GM23248 (cell line): ENCODE measurements at regions not wholly inside any gene's neighbourhood (a gene's known extent, or its start where the extent isn't known, plus 50 kb on each side); places are given as distances from the start of the nearest gene placed in this dataset.
"Not testable (repeated sequence)": the region's sequence is repeated elsewhere in the genome, so short reads cannot be mapped to it uniquely, and the experiment has no call there.

ENCODE experiments used
- DNase-seq: peaks from one replicate; pipeline ENCODE4 v3.0.0-alpha.2; 2015
- H2AFZ ChIP-seq: fragments of 200-600 bp; sonication (generic); 2 replicates; pipeline ENCODE4 v1.6.1; 2016; ENCODE audit warnings: antibody characterized with exemption
- H3F3A ChIP-seq: fragments of 200-600 bp; sonication (generic); 2 replicates; pipeline ENCODE4 v1.6.1; 2016; ENCODE audit warnings: mild to moderate bottlenecking, antibody characterized with exemption, mixed run types; ENCODE audit not compliant: insufficient read depth
- H3K27ac ChIP-seq: fragments of 200-600 bp; sonication (generic); 2 replicates; pipeline ENCODE4 v1.5.1; 2016; ENCODE audit warnings: mild to moderate bottlenecking
- H3K27me3 ChIP-seq: fragments of 200-600 bp; sonication (generic); replicated peaks from 2 replicates; pipeline ENCODE4 v1.6.1; 2016; ENCODE audit warnings: mild to moderate bottlenecking; ENCODE audit not compliant: insufficient read depth
- H3K36me3 ChIP-seq: fragments of 200-600 bp; sonication (generic); 2 replicates; pipeline ENCODE4 v1.6.1; 2016; ENCODE audit warnings: low read depth, mild to moderate bottlenecking
- H3K4me1 ChIP-seq: fragments of 200-600 bp; sonication (generic); 2 replicates; pipeline ENCODE4 v1.6.1; 2016; ENCODE audit warnings: mild to moderate bottlenecking; ENCODE audit not compliant: insufficient read depth
- H3K4me2 ChIP-seq: fragments of 200-600 bp; sonication (generic); one replicate; pipeline ENCODE4 v1.6.1; 2016; ENCODE audit warnings: mild to moderate bottlenecking; ENCODE audit not compliant: unreplicated experiment
- H3K4me3 ChIP-seq: fragments of 200-600 bp; sonication (generic); 2 replicates; pipeline ENCODE4 v1.5.1; 2016; ENCODE audit warnings: mild to moderate bottlenecking
- H3K79me2 ChIP-seq: fragments of 200-600 bp; sonication (generic); 2 replicates; pipeline ENCODE4 v1.6.1; 2016; ENCODE audit warnings: mild to moderate bottlenecking; ENCODE audit not compliant: insufficient read depth
- H3K9ac ChIP-seq: fragments of 200-600 bp; sonication (generic); 2 replicates; pipeline ENCODE4 v1.6.1; 2016; ENCODE audit warnings: mild to moderate bottlenecking
- H3K9me2 ChIP-seq: fragments of 200-600 bp; sonication (generic); 2 replicates; pipeline ENCODE4 v1.6.1; 2016; ENCODE audit warnings: mixed run types, mild to moderate bottlenecking, moderate library complexity; ENCODE audit not compliant: insufficient read depth
- H3K9me3 ChIP-seq: fragments of 200-600 bp; sonication (generic); one replicate; pipeline ENCODE4 v1.6.1; 2017; ENCODE audit warnings: low read depth
- H4K20me1 ChIP-seq: fragments of 200-600 bp; sonication (generic); 2 replicates; pipeline ENCODE4 v1.6.0; 2016; ENCODE audit not compliant: insufficient read depth
- EZH2 ChIP-seq: fragments of 200-600 bp; sonication (generic); IDR thresholded peaks from 2 replicates; pipeline ENCODE4 v1.6.1; 2018; ENCODE audit warnings: antibody characterized with exemption, mild to moderate bottlenecking; ENCODE audit not compliant: insufficient read depth, poor library complexity, severe bottlenecking
- EZH2phosphoT487 ChIP-seq: fragments of 200-600 bp; sonication (generic); IDR thresholded peaks from 2 replicates; pipeline ENCODE4 v1.6.1; 2018; ENCODE audit warnings: antibody characterized with exemption, moderate library complexity, mild to moderate bottlenecking, low read depth; ENCODE audit not compliant: insufficient read depth
- whole genome bisulfite sequencing, 2 experiments: methylation state at CpG; one replicate each; pipeline ENCODE4 v1.1.6; 2015 to 2017; ENCODE audit warnings: low lambda C conversion rate in 2 of 2, low coverage in 1 of 2; ENCODE audit errors: missing lambda C conversion rate in 2 of 2; 5-methylcytosine and 5-hydroxymethylcytosine counted together
- in situ Hi-C: fragments of 300-500 bp; cut with MboI; formaldehyde crosslinking; loops from 2 replicates; pipeline ENCODE4 v1.15.0; 2020

DNA sequence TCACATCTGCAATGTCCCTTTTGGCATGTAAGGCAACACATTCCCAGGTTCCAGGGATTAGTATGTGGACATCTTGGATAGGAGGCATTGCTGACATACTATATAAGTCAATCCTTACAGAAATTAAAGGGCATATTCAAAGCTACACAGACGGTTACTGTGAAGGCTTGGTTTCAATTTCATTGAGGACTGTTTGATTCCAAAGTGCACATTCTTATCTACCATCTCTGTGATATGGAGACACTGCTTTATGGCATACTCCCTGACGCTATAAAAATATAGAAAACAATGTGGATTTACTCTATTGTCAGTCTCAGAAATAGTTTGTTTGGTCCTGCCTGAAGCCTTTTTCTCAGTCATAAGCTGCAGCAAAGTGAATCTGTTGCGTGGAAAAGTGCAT, 1486.7 kb downstream of the FAM181B start:
- Histone ChIP-seq H3K36me3 (no peaks in the 10 kb centered on the region), H3K9me2 (no peaks in the 10 kb centered on the region), H3K79me2 (no peaks in the 10 kb centered on the region), H4K20me1 (no peaks in the 10 kb centered on the region), H2AFZ (no peak overlapping the region), H3K4me3 (no peak overlapping the region), H3F3A (no peaks in the 10 kb centered on the region), H3K27me3 (no peaks in the 10 kb centered on the region), H3K4me1 (no peaks in the 10 kb centered on the region), H3K27ac (no peak overlapping the region), H3K9me3 (no peaks in the 10 kb centered on the region), H3K4me2 (no peak overlapping the region), H3K9ac (no peak overlapping the region)
- no peak for TF ChIP-seq EZH2phosphoT487
- no peak for TF ChIP-seq EZH2
- in situ Hi-C loops = no loop called here
- DNase-seq = no peak
- 18 to 21% methylated on average over 3 of the region's 3 CpGs for WGBS, 2 experiments

DNA sequence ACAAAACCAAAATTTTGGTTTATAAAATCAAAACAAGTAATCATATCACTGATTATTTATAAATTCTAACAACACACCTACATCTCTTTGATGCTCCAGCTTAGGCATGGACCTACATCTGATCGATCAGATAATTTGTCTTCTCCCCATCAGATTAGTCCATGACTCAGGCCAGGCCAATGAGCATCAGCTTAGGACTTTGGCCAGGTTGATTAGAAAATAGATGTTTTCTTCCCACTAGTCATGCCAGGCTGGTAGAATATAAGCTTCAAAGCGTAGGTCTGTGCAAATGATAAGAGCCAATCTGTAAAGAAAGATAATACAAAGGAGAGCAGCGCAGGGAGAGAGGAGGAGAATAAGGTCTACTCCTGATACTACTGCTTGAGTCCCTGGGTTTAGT, 1487.9 kb downstream of the FAM181B start:
- no peak for DNase-seq

DNA sequence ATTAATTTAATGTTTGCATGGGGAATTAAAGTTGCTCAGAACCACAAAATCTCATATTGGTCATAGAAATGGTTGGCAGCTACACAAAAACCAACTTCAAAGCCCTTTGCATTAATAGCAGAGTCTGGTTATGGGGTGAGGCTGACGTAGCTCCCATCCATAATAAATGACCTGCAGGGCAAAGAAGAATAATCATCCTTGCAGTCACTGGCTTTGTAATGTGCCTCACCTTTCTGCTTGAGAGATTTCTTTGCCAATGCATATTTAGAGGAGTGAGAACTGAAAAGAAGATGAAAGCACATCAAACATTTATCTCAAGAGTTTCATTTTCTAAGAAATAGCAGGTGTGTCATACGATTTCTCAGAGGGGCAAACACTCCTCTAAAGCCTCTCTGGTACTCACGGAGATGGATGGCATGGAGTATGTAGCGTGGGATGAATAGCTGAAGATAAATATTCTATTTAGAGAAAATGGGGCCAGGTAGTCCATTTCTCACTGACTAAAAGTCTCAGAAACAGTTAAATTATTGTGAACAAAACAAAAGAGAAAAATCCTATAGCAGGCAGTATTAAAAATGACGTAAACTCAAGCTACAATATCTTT, 1491.9 kb downstream of the FAM181B start:
- Histone ChIP-seq H4K20me1 (no peaks in the 10 kb centered on the region), H2AFZ (no peak overlapping the region), H3K4me2 (no peak overlapping the region), H3K27ac (no peak overlapping the region), H3K9me3 (no peaks in the 10 kb centered on the region), H3K4me1 (no peaks in the 10 kb centered on the region), H3K4me3 (no peak overlapping the region), H3K9me2 (no peaks in the 10 kb centered on the region), H3K27me3 (no peaks in the 10 kb centered on the region), H3K36me3 (no peaks in the 10 kb centered on the region), H3K79me2 (no peaks in the 10 kb centered on the region), H3F3A (no peaks in the 10 kb centered on the region), H3K9ac (no peak overlapping the region)
- TF ChIP-seq EZH2phosphoT487 = no peak
- no peak for TF ChIP-seq EZH2
- DNase-seq = no peak
- WGBS, 2 experiments = 2 to 5% methylated on average over 5 of the region's 5 CpGs
- in situ Hi-C loops = no loop called here

More for the DNA sequence above, 1487.9 kb downstream of the FAM181B start:
- Histone ChIP-seq H3F3A (no peaks in the 10 kb centered on the region), H3K4me3 (no peak overlapping the region), H3K27ac (no peak overlapping the region), H3K9ac (no peak overlapping the region), H3K27me3 (no peaks in the 10 kb centered on the region), H3K4me1 (no peaks in the 10 kb centered on the region), H3K4me2 (no peak overlapping the region), H2AFZ (no peak overlapping the region), H3K36me3 (no peaks in the 10 kb centered on the region), H3K9me2 (no peaks in the 10 kb centered on the region), H3K9me3 (no peaks in the 10 kb centered on the region), H4K20me1 (no peaks in the 10 kb centered on the region), H3K79me2 (no peaks in the 10 kb centered on the region)
- WGBS, 2 experiments = 6 to 13% methylated on average over 3 of the region's 3 CpGs
- TF ChIP-seq EZH2 = no peak
- TF ChIP-seq EZH2phosphoT487 = no peak
- in situ Hi-C loops = no loop called here

DNA sequence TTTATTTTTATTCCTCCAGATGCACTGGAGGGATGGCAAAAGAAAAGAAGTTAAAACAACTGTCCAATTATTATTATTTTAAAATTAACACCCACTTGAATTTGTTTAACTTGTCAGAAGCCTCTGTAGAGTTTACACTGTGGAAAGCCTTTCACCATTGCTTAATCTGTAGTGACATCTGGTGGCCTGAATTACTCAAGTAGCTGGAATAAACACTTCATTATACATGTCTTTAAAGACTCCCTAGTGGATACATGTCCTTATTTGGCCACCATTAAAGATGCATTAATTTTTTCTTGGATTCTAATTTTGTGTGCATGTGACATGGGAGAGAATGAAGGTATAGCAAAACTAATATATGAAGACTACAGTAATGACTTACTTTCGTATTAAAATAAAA, 1496.5 kb downstream of the FAM181B start:
- Histone ChIP-seq H3K4me2 (no peak overlapping the region), H3K36me3 (no peaks in the 10 kb centered on the region), H3K4me1 (no peaks in the 10 kb centered on the region), H2AFZ (no peak overlapping the region), H4K20me1 (no peaks in the 10 kb centered on the region), H3K9ac (no peak overlapping the region), H3F3A (no peaks in the 10 kb centered on the region), H3K79me2 (no peaks in the 10 kb centered on the region), H3K9me2 (no peaks in the 10 kb centered on the region), H3K27ac (no peak overlapping the region), H3K9me3 (no peaks in the 10 kb centered on the region), H3K27me3 (no peaks in the 10 kb centered on the region), H3K4me3 (no peak overlapping the region)
- in situ Hi-C loops = no loop called here
- 32 to 34% methylated on average over 1 of the region's 1 CpG for WGBS, 2 experiments
- DNase-seq = peak; percentile 50
- no peak for TF ChIP-seq EZH2phosphoT487

DNA sequence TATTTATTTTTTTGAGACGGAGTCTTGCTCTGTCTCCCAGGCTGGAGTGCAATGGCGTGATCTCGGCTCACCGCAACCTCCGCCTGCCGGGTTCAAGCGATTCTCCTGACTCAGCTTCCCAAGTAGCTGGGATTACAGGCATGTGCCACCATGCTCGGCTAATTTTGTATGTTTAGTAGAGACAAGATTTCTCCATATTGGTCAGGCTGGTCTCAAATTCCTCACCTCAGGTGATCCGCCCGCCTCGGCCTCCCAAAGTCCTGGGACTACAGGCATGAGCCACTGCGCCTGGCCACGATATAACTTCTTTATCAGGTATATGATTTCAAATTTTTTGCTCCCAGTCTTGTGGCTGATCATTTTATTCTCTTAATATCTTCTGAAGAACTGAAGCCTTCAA, 1506.3 kb downstream of the FAM181B start:
- H3K4me2 ChIP-seq, H3K4me3 ChIP-seq, H3K27ac ChIP-seq, H3K36me3 ChIP-seq, DNase-seq, H3F3A ChIP-seq, in situ Hi-C loops, H3K4me1 ChIP-seq, H3K9me2 ChIP-seq, H4K20me1 ChIP-seq, H3K9ac ChIP-seq, H3K79me2 ChIP-seq, H2AFZ ChIP-seq, H3K27me3 ChIP-seq, H3K9me3 ChIP-seq: not testable (repeated sequence)
- 49 to 52% methylated on average over 13 of the region's 13 CpGs for WGBS, 2 experiments
